GM19468 (cell line): ENCODE measurements at regions not wholly inside any gene's neighbourhood (a gene's known extent, or its start where the extent isn't known, plus 50 kb on each side); places are given as distances from the start of the nearest gene placed in this dataset.

ENCODE experiments used
- ATAC-seq: cut with Tn5 transposase; IDR thresholded peaks from one replicate; pipeline ENCODE4 v1.9.1; 2021; ENCODE audit warnings: mild to moderate bottlenecking, moderate library complexity, moderate number of reproducible peaks; ENCODE audit not compliant: unreplicated experiment; ENCODE audit errors: extremely low read depth

DNA sequence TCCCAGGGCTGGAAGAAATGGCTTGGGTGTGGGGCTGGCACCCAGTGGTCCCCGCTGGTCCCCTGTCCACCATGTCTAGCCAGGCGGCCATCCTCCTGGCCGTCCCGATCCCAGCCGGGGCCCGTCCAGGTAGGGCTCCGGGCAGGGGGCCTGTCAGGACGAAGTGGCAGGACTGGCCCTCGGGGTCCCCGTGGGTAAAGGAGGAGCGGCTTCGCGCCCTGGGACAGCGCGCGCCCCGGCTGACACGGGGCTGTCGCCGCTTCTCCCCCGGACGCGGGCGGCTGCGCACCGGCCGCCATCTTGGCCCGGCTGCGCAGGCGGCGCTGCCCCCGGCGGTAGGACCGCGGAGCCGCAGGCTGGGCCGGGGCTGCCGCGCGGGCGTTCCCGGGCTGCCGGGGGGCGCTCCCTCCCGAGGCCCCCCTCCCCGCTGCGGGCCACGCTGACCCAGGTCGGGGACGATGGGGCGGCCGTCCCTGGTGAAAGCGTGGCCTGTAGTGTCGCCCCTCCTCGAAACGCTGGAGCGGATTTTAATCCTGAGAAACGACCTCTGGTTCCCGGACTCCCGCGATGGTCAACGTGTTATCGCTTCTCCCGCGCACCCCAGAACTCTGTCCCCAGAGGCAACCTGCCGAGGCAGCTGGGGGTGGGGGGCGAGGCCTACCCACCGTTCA is 60.4 kb upstream of the BCOR start:
- no peak for ATAC-seq

DNA sequence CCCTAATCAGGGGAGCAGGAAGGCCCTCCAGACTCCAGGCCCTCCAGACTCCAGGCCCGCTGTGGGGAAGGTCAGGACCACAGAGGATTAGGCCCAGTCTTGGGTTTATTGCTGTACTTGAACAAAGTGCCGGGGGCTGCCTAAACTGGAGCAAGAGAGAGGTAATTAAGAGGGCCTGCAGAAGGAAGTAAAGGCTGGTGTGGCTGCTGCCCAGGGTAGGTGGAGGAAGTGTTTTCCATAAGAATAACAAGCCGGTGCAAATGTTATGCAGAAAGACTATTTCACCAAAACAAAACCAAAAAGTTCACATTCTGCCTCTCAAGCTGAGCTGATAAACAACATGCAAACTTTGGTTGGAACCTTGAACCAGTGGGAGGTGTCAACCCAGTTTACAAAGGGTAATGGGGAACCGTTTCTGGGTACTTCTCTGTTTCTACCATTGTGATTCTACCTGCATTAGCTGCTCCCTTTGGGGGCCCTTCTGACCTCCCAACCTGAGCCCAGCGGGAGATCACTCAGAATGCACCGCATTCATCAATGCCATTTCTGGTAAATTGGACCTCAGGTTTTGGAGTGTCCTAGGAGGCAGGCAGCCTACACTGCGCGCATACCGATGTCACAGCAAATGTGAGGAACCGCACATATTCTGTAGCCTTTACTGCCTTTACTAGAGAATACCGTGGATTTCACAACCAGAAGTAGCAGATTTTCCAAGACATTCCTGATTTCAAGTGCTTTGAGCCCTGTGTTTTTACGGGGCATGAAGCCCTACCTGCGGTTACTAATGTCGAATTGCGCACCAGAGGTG is 59.7 kb upstream of the BCOR start:
- no peak for ATAC-seq

DNA sequence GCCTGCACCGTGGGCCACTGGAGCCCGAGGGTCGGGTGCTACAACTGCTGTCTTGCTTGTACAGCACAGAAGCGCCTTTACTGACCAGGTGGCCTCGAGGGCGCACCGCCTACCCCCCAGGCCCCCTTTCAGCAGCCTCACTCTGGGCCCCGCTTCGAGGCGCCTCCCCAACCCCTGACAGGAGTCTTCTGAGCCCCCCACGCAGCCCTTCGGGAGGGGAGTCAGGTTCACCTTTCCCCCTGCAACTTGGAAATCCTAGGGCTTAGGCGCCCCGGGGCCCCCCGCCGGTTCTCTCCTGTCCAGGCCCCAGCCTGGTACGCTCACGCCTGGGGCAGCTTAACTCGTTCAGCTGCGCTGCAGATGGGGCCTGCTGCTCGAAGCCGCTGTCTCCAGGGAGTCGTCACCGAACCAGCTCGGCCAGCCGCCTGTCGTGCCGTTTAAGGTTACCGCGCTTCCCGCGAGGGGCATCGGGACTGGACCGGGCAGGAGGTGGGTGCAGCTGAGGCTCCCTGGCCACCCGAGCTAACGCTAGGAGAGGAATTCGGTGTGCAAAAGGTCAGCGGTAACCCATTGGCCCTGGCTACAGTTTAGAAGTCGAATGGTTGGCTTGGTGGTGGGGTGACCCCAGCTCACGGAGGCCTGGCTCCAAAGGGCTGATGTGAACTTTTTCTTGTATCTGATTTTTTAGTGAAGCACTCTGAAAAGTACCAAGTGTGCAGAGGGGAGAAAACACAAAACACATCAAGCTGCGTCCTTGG is 58.9 kb upstream of the BCOR start:
- no peak for ATAC-seq

DNA sequence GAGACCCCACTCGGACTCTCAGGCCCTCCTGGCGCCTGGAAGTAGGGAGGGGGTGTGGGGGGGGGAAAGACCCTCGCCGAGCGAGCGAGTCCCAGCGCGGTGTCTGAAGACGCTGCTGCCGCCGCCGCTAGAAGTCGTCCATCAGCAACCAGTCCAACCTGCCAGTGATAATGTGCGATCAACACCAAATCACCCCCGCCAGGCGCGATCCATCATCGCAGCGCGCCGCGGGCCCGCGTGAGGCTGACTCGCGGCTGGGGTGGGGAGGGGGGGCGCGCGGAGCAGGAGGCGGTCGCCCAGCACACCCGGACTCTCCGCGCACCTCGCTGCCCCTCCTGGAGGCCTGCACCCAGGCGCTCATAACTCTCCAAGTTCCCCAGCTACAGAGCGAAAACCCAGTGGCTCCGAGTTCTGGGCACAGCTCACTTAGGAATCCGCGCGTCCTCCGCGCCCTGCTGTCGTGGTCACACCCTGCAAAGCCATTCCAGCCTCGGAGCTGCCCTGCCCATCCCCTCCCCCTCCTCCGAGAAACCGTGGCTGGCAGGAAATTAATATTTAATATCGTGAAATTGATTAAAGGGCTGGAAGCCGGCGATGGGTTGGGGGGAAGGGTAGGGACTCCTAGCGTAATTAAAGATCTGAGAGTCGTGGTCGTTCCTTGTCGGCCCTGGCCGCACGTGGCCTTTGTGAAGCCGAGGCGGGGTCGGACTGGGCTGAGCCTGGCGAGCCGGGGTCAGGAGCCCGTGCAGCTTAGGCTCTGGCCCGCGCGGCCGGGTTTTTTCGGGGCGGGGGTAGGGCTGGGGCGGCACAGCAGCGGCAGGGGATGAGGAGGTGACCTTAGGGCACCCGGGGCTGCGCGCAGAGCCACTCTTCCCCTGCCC is 58.1 kb upstream of the BCOR start:
- no peak for ATAC-seq

DNA sequence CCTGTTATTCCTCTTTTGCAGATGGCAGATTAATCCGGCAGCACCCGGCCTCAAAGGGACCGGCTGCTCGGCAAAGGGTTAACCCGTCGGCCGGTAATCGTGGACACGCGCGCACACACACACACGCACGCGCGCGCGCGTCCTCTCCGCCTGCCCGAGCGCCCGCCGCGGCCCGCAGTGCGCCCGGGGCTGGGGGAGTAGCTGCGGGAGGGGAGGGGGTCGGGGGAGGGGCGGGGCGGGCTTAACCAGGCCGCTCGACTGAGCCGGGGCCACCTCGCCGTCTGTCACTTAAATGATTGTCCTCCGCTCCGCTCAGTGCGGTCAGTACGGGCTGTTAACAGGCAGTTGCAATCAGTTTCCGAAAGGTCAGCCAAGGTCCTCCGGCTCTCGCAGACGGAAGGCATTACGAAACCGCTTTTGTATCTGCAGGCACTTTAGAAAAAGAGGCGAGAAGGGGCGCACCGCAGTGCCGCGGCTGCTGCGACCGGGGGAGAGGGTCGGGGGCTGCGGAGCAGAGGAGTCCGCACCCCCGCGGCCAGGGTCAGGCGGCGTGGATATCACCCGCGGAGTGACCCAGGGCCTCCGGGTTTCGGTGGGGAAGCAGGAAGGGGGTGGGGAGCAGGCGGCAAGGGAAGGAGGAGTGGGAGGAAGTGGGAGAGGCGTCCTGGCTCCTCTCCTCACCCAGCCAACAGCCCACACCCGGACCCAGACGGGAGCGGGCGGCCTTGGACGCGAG is 57.3 kb upstream of the BCOR start:
- no peak for ATAC-seq

DNA sequence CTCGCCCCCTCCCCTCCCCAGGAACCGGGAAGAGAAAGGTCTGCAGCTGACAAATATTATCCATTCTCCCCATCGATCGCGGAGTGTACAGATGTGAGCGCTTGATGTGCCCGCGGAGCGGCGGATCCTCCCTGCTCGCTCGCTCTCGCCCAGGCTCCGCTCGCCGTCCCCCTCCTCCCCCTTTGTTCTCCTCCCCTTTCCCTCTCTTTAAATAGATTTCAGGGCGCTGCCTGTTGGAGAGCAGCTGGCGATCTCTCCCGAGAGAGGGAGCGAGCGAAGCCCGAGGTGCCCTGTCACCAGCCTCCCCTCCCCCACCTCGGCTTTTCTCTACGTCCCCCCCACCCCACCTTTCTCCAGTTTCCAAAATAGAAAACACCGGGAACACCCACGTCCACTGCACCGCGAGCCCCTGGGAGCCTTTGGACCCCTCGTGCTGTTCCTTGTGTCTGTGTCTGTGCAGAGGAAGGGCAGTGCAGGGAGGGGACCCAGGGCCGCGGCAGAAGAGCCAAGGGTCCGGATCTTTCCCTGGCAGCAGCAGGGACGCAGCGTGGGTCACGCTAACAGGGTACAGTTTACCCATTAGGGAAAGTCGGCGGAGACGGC is 56.6 kb upstream of the BCOR start:
- ATAC-seq = no peak

DNA sequence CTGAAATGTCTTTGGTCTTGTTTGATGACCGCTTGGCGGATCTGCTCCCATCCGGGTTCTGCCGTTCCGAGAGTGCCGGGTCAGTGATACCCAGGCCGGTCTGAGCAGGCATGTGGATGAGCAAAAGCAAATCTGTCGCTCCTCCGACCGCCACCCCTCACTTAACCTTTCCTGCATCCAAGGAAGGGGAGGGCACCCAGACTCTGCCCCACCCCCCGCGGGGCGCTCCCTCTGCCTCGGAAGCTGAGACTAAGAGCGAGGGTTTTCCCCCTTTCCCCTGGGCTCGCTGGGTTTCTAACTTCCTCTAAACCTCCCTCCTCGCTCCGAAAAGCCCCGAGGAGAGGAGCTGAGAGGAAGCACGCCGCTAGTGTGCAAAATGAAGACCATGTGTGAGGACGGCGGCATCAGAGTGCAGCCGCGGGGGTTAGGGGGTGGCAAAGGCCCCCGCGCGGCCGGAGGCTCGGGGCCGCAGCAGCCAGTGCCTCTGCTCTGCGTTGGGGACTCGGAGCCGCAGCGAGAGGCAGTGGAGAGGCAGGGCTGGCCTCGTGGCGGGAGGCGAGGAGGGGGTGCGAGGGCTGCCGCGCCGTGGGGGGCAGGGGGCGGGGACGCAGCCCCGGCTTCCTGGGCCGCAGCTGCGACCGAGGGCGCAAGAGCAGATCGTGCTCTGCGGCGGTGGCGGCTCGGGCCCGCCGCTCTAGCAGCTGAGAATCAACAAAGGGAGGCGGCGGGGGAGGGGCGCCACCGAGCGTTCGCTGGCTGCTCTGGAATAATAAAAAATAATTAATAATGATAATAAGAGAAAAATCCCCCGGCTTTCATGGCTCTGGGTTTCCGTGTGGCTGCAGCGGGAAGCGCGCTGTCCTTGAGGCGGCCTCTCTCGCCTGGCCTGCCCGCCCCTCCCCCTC is 55.8 kb upstream of the BCOR start:
- ATAC-seq = peak; percentile 25

DNA sequence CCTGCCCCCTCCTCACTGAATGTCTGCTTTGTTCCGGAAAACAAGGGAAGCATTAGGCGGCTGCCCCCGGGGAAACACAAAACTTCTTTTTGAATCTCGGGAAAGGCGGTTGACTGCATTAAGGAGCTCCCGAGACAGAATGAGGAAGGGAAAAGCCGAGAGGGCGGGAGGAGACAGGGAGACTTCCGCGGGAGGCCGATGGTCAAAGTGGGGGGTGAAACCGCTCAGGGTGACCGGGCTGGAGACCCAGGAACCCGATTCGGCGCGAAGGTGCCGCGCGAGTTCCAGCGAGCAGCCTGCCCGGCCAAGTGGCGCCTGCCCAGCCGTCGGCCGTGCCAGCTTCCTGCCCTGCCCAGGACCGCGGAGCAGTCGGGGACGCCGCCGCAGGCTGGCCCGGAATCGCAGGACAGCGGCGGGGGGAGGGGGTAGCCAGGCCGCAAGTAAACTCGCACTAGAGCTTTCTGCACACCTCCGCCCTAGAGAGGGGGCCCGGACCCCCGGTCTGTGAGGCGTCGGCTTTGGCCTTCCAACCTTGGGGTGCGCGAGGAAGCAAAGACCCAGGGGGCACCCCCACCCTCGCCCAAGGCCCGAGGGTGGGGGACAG is 55.1 kb upstream of the BCOR start:
- ATAC-seq = no peak

DNA sequence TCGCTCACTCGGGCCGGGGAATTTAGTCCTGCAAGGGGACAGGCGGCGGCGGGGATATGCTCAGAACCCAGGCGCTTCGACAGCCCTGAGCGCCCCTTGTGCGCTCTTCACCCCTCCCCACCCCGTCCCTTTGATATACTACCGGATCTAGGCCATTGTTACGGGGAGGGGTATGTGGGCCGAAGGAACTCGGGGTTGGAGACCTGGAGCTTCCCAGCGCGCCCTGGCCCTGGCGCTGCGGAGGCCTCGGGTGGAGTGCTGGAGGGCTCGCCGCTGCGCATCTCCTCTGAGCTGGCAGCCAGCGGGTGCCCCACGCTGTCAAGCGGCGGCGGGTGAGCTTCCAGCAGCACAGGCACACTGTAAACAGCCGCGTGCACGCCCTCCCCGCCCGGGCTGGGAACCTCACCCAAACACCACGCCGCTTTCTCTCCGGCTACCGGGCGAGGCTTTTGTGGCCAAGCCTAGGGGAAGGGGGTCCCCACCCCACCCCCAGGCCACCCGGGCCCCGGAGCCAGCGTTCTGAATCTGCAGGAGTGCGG is 54.5 kb upstream of the BCOR start:
- ATAC-seq = no peak

DNA sequence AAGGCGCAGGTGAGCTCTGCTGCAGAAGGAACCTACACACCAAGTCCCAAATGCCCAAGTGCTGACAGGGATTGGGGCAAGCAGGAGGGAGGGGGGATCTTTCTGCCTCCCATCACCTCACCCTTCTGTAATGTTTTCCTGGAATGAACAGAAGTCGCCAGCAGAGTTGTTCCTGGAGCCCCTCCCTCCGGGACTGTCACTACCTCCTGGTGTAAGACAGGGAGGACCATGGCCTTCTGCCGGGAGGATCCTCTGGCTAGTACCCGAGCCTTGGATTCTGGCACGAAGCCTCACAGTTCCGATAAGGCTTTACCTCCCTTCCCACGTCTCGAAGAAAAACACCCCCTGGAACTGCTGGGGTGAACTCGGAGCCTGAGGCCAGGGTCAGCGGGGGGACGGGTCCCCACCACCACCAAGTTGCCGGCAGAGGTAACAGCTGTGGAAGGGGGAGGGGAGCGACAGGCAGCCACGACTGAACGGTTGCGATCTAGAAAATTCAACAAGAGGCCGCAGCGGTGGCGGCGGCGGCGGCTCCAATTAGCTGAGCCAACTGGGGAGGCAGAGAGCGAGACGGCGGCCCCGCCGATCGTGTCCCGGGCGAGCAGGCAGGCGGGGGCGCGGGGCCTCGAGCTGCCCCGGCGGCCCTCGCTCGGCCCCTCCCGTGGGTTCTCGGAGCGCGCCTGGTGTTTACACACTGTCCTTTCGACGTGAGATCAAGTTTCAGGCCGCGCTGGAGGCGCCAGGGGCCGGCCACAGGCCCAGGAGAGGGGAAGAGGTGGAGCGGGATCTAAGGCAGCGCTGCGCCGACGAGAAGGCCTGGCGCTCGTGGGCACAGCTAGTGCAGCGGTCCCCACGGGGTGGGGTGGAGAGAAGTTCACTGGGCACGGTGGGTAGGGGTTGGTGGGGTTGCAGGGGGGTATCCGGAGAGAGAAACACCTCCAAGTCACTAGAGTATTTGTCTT is 53.7 kb upstream of the BCOR start:
- ATAC-seq = no peak

DNA sequence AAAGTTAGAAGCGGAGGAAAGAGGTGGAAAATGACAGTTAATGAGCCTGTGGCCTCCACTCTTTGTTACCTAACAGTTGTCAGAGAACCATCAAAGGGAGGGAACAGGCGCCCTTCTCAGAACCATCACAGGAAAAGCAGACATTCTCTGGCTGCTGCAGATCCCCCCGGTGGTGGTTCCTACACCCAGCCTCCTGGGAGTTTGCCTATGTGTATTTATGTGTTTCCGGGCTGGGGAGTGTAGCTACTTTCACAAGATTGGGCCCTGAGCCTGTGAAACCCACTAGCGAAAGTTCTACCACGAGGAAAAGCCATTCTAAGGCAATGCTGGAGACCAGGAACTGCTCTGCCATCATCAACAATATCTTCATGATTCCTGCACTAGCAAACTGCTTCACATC is 52.7 kb upstream of the BCOR start:
- ATAC-seq = no peak

DNA sequence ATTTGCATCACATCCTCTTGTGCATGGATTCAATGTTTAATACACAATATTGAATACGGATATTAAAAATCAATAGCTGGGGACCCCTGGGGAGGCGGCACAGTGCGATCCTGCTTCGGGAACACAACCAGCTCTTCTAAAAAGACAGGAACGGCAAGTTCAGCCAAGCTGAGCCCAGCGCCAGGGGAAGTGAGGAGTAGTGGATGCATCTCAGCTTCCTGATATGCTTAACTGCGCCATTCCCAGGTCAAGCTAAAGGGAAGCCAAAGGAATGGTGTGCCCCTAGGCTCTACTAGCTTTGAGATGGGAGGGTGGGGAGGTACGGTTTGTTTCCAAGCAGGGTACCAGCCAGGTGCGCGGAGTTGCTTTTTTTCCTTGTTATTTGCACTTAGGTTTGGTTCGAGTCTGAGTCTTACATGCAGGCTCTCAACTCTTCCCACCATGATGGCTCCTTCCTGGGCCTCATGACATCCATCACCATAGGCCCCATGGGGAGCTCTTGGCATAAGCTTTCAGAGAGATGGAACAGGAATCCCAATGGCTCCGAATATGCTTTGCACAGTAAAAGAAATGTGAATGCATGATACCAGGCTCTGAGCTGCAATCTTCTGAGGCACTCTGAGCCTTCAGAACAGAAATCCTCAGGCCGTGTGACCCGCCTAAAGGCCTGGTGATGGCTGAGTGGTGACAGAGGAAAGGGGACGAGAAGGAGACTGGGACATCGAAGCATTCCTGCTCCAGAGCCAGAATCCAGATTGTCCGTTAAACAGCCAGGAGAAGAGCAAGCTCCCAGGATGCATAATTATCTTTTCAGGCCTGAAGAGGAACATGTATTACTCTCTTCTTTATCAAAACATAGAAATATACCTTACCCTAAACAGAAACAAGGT is 51.8 kb upstream of the BCOR start:
- ATAC-seq = no peak

DNA sequence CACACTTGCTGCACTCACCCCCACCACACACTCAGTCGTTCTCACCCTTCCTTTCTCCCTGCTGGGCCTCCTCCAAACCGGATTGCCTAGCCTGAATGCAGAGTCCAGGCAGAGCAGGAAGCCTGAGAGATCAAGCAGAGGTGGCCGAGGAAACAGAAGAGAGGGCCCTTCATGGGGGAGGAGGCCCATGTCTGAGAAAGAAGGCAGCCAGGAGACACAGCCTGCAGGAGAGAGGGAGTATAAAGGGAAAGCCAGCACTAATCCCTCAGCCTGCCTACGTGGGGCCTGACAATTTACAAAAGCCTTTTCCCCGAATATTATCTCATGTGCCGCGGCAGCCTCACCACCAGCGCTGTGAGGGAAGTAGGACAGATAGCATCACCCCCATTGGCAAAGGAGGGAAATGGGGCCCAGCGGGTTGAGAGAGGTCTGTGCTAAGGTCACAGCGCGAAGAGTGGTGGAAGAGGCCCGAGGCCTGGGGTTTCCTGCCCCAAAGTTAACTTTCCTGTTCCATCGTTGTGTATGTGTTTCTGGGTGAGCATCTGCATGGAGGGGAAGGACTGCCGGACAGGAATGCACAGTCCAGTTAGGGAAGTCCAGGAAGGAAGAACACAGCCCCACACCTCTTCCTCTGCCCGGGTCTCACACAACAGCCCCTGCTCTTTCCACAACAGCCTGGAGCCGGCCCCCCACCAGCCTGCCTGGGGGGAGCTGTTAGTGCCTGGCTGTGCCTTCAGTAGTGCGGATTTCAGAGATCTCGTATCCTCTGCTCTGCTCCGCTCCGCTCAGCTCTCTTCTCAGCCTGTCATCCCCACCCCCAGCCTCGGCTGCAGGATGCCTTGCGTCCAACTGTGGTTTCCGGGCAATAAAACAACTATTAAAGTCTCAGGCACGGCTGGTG is 50.9 kb upstream of the BCOR start:
- no peak for ATAC-seq

DNA sequence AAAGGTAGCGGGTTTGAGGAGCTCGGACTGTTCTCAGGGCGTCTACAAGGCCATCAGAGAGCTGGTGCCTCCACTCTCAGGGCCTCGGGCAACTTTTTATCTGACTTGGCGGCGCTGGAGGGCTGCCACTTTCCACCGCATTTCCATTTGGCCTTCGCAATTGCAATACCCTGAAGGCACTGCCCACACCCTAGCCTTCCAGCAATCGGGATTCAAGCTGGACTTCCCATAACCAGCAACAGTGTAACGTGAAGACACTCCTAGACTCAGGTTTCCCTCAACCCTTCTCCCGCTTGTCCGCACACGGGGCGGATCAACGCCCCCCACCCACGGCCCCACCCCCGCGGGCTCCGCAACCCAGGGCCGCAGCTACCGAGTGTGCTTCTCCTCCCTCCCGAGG is 50.2 kb upstream of the BCOR start:
- no peak for ATAC-seq
